ENCODE measurements at regions not wholly inside any gene's neighbourhood (a gene's known extent, or its start where the extent isn't known, plus 50 kb on each side); places are given as distances from the start of the nearest gene placed in this dataset.

DNA sequence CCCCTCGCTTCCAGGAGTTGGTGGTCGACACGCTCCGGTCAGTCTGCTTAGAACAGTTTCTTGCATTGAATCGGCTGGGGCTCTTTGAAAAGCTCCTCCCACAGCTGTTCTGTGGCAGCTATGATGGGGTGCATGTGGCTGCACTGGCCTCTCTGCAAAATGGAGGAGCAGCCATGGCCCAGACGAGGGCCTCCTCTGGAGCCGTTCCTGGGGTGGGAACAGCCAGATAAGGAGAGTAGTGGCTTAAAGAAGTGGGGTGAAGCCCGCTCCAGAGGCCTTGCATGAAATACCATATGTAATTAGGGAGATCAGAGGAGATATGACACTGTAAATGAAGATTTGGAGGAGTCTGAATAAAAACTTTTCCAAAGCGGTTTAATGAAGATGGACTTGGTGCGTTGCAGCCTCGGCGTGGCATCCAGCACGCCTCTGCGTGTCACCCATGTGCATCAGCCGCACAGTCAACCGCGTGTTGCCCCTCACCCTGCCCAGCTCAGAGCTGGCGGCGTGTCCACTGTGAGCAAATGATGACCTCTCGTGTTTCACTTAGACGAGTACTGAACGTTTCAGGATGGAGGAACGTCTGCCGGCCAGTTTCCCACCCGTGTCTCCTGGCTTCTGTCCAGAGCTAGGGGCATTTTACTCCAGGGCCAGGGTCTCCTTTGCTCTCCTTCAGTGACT lies 199.2 kb downstream of the TEX29 start:
- TF ChIP-seq, protein P1, sequence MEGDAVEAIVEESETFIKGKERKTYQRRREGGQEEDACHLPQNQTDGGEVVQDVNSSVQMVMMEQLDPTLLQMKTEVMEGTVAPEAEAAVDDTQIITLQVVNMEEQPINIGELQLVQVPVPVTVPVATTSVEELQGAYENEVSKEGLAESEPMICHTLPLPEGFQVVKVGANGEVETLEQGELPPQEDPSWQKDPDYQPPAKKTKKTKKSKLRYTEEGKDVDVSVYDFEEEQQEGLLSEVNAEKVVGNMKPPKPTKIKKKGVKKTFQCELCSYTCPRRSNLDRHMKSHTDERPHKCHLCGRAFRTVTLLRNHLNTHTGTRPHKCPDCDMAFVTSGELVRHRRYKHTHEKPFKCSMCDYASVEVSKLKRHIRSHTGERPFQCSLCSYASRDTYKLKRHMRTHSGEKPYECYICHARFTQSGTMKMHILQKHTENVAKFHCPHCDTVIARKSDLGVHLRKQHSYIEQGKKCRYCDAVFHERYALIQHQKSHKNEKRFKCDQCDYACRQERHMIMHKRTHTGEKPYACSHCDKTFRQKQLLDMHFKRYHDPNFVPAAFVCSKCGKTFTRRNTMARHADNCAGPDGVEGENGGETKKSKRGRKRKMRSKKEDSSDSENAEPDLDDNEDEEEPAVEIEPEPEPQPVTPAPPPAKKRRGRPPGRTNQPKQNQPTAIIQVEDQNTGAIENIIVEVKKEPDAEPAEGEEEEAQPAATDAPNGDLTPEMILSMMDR (IDR thresholded peaks at IDR 0.05): no peak
- TF ChIP-seq EP300 (IDR thresholded peaks at IDR 0.05; ENCODE audit: borderline replicate concordance in 1 of 2, low read depth in 1 of 2, low read length in 1 of 2) (no peak), ELF1 (IDR thresholded peaks at IDR 0.05) (no peak), RCOR1 (IDR thresholded peaks at IDR 0.05; ENCODE audit: low read length) (no peak), YY1 (IDR thresholded peaks at IDR 0.05; ENCODE audit: low read depth) (no peak), TAF1 (IDR thresholded peaks at IDR 0.05; ENCODE audit: borderline replicate concordance, low read depth, low read length) (no peak), RFX5 (IDR thresholded peaks at IDR 0.05; ENCODE audit: low read length) (no peak), NFIC (IDR thresholded peaks at IDR 0.05; ENCODE audit: borderline replicate concordance) (no peak), RAD21 (IDR thresholded peaks at IDR 0.05; ENCODE audit: low read length) (no peak), RXRA (IDR thresholded peaks at IDR 0.05; ENCODE audit: borderline replicate concordance, low read depth) (no peak)
- TF ChIP-seq, protein P2, sequence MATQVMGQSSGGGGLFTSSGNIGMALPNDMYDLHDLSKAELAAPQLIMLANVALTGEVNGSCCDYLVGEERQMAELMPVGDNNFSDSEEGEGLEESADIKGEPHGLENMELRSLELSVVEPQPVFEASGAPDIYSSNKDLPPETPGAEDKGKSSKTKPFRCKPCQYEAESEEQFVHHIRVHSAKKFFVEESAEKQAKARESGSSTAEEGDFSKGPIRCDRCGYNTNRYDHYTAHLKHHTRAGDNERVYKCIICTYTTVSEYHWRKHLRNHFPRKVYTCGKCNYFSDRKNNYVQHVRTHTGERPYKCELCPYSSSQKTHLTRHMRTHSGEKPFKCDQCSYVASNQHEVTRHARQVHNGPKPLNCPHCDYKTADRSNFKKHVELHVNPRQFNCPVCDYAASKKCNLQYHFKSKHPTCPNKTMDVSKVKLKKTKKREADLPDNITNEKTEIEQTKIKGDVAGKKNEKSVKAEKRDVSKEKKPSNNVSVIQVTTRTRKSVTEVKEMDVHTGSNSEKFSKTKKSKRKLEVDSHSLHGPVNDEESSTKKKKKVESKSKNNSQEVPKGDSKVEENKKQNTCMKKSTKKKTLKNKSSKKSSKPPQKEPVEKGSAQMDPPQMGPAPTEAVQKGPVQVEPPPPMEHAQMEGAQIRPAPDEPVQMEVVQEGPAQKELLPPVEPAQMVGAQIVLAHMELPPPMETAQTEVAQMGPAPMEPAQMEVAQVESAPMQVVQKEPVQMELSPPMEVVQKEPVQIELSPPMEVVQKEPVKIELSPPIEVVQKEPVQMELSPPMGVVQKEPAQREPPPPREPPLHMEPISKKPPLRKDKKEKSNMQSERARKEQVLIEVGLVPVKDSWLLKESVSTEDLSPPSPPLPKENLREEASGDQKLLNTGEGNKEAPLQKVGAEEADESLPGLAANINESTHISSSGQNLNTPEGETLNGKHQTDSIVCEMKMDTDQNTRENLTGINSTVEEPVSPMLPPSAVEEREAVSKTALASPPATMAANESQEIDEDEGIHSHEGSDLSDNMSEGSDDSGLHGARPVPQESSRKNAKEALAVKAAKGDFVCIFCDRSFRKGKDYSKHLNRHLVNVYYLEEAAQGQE (IDR thresholded peaks at IDR 0.05; ENCODE audit: low read depth, low read length): no peak
- TF ChIP-seq, protein P3, sequence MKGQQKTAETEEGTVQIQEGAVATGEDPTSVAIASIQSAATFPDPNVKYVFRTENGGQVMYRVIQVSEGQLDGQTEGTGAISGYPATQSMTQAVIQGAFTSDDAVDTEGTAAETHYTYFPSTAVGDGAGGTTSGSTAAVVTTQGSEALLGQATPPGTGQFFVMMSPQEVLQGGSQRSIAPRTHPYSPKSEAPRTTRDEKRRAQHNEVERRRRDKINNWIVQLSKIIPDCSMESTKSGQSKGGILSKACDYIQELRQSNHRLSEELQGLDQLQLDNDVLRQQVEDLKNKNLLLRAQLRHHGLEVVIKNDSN (IDR thresholded peaks at IDR 0.05; ENCODE audit: borderline replicate concordance, low read depth): no peak
- TF ChIP-seq, protein P4, sequence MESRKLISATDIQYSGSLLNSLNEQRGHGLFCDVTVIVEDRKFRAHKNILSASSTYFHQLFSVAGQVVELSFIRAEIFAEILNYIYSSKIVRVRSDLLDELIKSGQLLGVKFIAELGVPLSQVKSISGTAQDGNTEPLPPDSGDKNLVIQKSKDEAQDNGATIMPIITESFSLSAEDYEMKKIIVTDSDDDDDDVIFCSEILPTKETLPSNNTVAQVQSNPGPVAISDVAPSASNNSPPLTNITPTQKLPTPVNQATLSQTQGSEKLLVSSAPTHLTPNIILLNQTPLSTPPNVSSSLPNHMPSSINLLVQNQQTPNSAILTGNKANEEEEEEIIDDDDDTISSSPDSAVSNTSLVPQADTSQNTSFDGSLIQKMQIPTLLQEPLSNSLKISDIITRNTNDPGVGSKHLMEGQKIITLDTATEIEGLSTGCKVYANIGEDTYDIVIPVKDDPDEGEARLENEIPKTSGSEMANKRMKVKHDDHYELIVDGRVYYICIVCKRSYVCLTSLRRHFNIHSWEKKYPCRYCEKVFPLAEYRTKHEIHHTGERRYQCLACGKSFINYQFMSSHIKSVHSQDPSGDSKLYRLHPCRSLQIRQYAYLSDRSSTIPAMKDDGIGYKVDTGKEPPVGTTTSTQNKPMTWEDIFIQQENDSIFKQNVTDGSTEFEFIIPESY (IDR thresholded peaks at IDR 0.05; ENCODE audit: borderline replicate concordance, low read depth): no peak

Measured in SK-N-SH (cell line).